ENCODE measurements at regions not wholly inside any gene's neighbourhood (a gene's known extent, or its start where the extent isn't known, plus 50 kb on each side); places are given as distances from the start of the nearest gene placed in this dataset.

DNA sequence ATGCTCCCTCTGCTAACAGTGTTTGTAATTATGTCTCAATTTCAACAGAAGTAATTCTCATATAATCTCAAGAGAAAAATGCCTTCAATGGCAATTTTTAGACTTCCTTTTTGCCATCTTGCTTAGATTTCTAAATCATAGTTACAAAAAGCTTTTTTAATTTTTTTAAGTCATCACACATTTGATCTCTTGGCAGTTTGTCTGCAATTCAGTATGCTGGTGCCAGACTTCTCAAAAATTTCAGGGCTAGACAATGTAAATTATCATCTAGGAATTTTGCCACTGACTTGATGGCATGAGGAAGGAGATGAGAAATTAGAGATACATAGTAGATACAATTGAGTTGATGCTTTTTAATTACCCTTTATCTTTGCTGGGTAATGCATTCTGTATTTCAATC is 1176.7 kb upstream of the CNTN5 start:
- TF ChIP-seq POLR2A (IDR thresholded peaks at IDR 0.05; ENCODE audit: low read depth, low read length): no peak
- no peak for TF ChIP-seq SMC3 (IDR thresholded peaks at IDR 0.05; ENCODE audit: low read depth, low read length)
- TF ChIP-seq, protein P1, sequence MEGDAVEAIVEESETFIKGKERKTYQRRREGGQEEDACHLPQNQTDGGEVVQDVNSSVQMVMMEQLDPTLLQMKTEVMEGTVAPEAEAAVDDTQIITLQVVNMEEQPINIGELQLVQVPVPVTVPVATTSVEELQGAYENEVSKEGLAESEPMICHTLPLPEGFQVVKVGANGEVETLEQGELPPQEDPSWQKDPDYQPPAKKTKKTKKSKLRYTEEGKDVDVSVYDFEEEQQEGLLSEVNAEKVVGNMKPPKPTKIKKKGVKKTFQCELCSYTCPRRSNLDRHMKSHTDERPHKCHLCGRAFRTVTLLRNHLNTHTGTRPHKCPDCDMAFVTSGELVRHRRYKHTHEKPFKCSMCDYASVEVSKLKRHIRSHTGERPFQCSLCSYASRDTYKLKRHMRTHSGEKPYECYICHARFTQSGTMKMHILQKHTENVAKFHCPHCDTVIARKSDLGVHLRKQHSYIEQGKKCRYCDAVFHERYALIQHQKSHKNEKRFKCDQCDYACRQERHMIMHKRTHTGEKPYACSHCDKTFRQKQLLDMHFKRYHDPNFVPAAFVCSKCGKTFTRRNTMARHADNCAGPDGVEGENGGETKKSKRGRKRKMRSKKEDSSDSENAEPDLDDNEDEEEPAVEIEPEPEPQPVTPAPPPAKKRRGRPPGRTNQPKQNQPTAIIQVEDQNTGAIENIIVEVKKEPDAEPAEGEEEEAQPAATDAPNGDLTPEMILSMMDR (conservative IDR thresholded peaks at IDR 0.05; ENCODE audit: low read depth, low read length): no peak
- TF ChIP-seq RAD21 (IDR thresholded peaks at IDR 0.05; ENCODE audit: low read length): no peak
- no peak for TF ChIP-seq BHLHE40 (IDR thresholded peaks at IDR 0.05; ENCODE audit: low read depth, low read length)
- TF ChIP-seq MAZ (IDR thresholded peaks at IDR 0.05; ENCODE audit: borderline replicate concordance, low read depth, low read length): no peak
- no peak for TF ChIP-seq FOS (IDR thresholded peaks at IDR 0.05; ENCODE audit: low read depth, low read length)
- no peak for TF ChIP-seq RCOR1 (IDR thresholded peaks at IDR 0.05; ENCODE audit: insufficient replicate concordance, low read length)
- TF ChIP-seq RFX5 (IDR thresholded peaks at IDR 0.05; ENCODE audit: low read depth, low read length): no peak
- TF ChIP-seq CHD1 (IDR thresholded peaks at IDR 0.05; ENCODE audit: low read depth, low read length): no peak
- no peak for TF ChIP-seq CEBPB (IDR thresholded peaks at IDR 0.05; ENCODE audit: low read depth, low read length)
- no peak for TF ChIP-seq NFE2L2 (IDR thresholded peaks at IDR 0.05; ENCODE audit: low read depth, low read length)

Data from IMR-90 (cell line).